SK-N-SH (cell line): ENCODE measurements at regions not wholly inside any gene's neighbourhood (a gene's known extent, or its start where the extent isn't known, plus 50 kb on each side); places are given as distances from the start of the nearest gene placed in this dataset.

Experiments used
- CTCF ChIP-seq: fragments of 200-600 bp; sonication (generic); IDR thresholded peaks from 2 replicates; pipeline ENCODE4 v1.6.1; 2017; ENCODE audit warnings: antibody characterized with exemption, mild to moderate bottlenecking, moderate library complexity
- ELF1 ChIP-seq: IDR thresholded peaks from 2 replicates; pipeline ENCODE4 v1.4.0; 2012
- EZH2phosphoT487 ChIP-seq: fragments of 200-600 bp; sonication (generic); IDR thresholded peaks from 2 replicates; pipeline ENCODE4 v1.6.1; 2017; ENCODE audit warnings: low read depth, mixed run types, mild to moderate bottlenecking, antibody characterized with exemption, moderate library complexity, borderline replicate concordance
- FOSL2 ChIP-seq: IDR thresholded peaks from 2 replicates; pipeline ENCODE4 v1.4.0; 2012; ENCODE audit warnings: low read depth, mild to moderate bottlenecking, moderate library complexity, borderline replicate concordance
- GATA2 ChIP-seq: sonication (generic); formaldehyde crosslinking; IDR thresholded peaks from 2 replicates; pipeline ENCODE4 v1.5.0; 2020; ENCODE audit warnings: mild to moderate bottlenecking, missing genetic modification reagents
- MAX ChIP-seq: IDR thresholded peaks from 2 replicates; pipeline ENCODE4 v1.4.0; 2012; ENCODE audit warnings: low read depth
- NRF1 ChIP-seq: IDR thresholded peaks from 2 replicates; pipeline ENCODE4 v1.6.1; 2012; ENCODE audit warnings: low read depth, mild to moderate bottlenecking, low read length
- RCOR1 ChIP-seq: fragments of 150-350 bp; IDR thresholded peaks from 2 replicates; pipeline ENCODE4 v1.6.1; 2017; ENCODE audit warnings: antibody characterized with exemption, low read length
- RFX5 ChIP-seq: IDR thresholded peaks from 2 replicates; pipeline ENCODE4 v1.6.1; 2012; ENCODE audit warnings: mild to moderate bottlenecking, improper control_type of control experiment, low read length
- TEAD4 ChIP-seq: IDR thresholded peaks from 2 replicates; pipeline ENCODE4 v1.4.0; 2012; ENCODE audit warnings: mild to moderate bottlenecking, borderline replicate concordance; ENCODE audit not compliant: insufficient read depth

- TF ChIP-seq CTCF, result no peak
- no peak for TF ChIP-seq ELF1
- no peak for TF ChIP-seq RCOR1
- no peak for TF ChIP-seq RFX5
- TF ChIP-seq MAX, result no peak
- no peak for TF ChIP-seq TEAD4
- no peak for TF ChIP-seq NRF1
- TF ChIP-seq GATA2, result no peak
- TF ChIP-seq EZH2phosphoT487, result no peak
- no peak for TF ChIP-seq FOSL2
Measured at GRCh38 chr3:152772674-152773225, 62.2 kb upstream of the P2RY1 start.
